GM18498 (cell line): ENCODE measurements at regions not wholly inside any gene's neighbourhood (a gene's known extent, or its start where the extent isn't known, plus 50 kb on each side); places are given as distances from the start of the nearest gene placed in this dataset.

Experiments
- ATAC-seq: cut with Tn5 transposase; IDR thresholded peaks from one replicate; pipeline ENCODE4 v1.9.1; 2021; ENCODE audit warnings: mild to moderate bottlenecking, moderate library complexity; ENCODE audit not compliant: unreplicated experiment

DNA sequence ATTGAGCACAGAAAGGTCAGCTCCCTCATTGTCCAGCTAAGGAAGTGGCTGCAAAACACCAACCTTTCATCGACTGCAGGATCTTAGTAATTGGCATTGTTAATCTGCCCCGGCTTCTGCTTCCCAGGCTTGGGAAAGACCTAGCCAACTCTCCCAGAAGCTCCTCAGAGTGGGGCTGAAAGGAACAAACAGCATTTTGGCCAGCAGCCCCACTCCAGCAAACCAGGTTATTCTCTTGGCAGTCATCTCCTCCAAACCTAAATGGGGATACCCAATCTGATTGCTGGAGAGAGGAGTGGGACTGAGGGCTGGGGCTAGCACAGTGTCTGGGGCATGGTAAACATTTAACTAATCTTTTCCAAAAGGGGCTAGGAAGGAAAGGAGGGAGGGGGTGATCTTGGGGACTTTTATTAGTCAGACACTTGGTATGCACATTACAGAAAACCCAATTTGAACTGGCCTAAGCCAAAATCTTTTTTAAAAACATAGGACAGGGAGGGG is 294.4 kb downstream of the MN1 start:
- no peak for ATAC-seq

DNA sequence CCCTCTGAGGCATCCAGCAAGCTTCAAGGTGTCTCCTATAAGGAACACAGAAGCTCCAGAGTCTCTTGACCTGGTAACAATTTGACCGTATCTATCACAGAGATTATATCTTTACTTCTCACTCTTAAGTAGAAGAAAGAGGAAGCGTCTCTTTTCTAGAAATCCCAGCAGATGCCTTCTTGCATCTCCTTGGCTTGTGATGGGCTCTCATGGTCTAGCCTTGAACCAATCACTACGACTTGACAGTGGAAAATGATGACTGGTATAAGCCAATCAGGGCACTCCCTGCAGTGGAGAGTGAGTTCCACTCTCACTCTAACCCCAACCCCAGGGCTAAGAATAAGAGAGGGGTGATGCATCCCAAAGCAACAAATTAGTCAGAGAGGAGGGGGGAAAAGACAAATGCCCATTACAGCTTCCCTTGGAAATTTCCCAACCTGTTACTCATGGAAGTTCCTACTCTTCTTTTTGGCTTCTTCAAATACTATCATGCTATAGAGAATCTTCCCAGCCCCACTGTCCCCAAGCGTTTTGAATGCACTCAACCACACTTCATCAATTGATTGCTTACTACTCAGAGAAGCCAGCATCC is 293.5 kb downstream of the MN1 start:
- no peak for ATAC-seq

DNA sequence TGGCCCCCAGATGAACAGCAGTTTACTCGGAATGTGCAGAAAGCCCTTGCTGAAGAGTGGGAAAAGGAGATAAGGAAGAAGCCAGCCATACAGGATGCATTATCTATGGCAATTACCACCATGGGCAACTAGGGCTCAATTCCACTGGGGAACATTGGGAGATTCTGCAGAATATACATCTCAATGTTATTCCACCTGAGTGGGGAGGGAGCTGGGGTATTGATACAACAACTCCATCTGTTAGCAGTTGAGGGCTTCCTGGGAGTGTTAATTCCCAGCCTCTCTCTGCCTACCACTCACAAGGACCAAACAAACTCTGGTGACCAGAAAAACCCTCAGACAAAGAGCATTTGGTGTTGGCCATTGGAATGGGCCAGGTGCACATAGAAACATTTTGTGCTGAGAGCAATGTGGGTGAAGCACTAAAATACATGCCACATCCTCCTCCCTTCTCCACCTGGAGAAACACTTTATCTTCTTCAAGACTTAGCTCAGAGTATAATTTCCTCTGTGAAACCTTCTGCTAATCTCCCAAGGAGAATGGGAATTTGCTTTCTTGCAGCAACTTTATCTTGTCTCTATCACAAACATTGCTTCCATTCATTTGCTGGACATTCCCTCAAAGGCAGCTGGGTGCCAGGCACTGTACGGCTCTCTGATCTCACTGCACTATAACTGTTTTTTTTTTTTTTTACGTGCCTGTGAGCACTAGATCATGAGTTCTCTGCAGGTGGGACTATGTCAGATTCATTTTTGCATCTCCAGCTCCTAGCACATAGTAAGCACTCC is 292.2 kb downstream of the MN1 start:
- ATAC-seq: no peak

DNA sequence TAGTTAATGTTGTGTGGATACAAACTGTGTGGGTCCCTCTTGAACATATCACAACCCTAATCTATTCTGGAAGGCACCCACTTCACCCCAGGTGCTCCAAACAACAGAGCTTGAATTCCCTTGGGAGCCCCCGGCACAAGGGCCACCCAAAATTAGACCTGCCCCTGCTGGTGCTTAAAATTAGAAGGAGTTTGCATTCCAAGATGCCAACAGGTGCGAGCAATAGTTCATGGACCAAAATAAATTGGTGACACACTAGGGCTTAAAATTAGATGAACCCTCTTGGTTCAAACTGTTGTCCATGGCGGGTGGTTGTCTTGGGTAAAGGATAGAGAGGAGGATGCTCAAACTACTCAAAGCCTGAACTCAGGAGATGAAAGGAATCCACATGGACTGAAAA is 291.5 kb downstream of the MN1 start:
- ATAC-seq: no peak

DNA sequence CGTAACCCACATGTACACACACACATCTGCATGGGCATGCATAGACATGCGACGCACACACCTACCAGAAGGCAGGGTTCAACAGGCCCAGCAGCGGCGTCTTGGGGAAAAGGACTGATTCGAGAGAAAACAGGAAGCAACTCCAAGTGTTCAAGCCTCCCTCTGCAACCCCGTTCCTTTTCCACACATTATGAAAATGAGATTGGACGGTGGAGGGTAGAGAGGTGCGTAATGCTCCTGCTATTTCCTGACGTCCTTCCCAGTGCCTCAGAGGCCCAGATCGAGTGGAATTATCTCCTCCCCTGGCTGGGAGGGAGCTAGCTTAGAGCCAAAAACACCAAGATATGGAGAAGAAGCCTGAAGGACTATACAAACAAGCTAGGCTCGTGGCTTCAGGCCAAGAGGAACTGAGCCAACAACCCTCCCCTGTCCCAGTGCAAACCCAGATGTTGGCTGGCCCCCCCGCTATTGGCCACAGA is 289.2 kb downstream of the MN1 start:
- no peak for ATAC-seq

DNA sequence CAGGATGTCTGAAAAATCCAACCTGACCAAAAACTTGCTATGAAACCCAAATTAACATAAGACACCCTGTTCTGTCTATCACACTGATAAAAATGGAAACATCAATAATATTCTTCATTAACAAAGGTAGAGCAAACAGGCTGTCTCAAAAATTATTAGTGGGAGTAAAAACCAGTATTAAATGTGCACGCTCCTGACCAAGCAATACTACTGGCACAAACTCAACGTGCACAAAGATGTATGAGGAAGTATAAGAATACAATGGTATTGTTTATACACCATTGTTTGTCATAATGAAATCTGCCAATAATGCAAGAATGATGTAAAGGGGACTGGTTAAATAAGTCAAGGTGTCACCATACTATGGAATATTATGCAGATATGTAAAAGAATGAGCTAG is 288.5 kb downstream of the MN1 start:
- no peak for ATAC-seq

DNA sequence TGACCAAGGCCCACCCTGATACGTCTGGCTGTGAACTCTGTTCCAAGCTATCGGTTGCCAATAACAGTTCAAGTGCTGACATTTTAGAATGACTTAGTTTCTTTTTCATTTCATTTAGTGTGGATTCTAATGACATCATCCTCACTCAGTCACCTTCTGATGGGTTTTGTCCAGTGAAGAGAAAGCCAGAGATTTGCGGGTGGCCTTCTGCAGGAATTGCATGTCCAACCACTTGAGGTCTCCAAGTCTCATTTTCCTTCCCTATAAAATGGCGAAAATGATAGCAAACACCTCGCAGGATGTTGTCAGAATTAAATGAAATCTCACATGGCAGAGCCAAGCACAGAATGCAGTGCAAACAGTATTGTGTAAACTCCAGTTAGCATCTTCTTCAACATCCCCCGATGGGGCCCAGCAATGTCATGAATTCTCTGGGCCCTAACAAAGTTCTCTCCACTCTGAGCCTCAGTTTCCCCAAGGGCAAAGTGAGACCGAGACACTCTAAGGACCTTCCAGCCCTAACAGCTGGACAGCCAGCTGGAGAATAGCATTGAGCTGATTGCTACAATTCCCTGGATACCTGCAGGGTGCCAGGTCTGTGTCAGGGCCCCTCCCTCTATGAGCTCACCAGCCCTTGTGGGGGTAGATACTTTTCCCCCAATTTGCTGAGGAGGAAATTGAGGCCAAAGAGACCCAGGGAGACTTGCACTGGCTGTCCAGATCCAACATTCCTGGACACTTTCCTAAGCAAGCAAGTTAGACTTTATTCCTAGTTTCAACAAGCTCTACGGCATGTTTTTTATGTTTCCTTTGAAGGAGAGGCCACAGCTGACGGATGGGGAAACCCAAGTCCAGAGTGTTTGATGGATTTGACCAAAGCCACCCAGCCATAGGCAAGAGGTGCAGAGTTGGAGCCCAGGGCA is 286.7 kb downstream of the MN1 start:
- ATAC-seq: no peak

DNA sequence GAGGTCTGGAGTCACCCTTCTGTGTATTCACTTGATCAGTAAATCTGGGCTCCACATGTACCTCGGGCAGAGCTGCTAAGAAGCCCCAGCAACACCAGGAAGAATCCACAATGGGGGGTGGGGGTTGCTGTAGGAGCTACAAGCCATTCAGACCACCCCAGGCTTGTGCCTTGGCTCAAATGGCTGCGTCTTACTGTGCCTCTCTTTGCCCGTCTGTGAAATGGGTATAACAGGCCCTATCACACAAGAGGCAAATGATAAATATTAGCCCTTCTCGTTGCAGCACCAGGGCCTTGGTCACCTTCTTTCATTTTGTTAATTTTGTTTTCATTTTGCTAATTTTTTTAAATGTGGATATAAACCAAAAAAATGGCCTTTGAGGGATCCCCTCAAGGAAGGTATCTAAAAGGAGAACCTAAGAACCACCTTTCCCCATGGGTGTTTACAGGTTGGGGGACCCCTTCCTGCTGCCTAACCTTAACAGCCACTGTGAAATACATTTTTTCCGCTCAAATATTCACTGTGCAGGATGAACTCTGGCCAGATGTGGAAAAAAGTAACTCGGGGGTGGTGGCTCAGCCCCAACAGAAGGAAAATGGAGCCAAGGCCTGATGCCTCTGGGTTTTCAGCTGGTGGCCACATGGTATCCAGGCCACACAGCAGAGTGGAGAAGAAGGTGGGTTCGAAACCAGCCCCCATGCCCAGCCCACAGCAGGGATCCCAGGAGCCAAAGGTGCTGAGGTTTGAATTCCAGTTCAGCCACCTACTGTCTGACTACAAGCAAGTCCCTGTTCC is 284.0 kb downstream of the MN1 start:
- no peak for ATAC-seq

DNA sequence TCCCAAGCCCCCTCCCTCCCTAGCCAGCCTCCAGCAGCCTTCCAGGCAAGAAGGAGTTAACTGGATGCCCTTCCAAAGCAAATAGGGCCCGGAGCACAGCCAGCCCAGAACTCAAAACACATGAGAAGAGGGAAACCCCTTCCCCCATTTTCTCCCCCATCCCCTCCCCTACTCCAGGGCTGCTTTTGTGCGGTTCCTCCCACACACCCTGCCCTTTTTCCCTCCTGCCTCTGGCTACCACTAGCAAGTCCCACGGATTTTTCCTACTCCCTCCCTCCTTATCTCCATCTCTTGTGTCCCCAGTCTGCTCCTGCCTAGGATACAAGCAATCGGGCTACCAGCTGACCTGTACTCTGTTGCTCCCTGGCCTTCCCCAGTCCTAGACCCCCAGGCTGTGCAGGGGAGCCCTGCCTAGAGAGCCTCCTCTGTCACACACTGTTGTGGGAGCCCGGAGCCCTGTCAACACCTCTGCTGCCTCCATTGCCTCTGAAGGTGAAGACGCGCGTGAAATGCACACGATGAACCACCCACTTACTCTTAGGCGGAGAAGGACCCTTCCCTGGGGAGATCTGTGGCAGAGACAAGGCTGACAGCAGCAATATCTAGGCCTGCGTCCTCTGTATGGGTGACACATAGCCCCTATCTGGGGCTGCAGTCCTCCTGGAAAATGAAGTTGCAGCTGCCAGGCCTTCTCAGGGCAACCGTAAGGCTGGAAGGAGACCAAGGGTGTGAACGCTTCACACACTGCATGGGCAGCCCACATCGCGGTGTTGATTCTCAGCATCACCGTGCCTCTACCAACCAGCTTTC is 282.8 kb downstream of the MN1 start:
- no peak for ATAC-seq

DNA sequence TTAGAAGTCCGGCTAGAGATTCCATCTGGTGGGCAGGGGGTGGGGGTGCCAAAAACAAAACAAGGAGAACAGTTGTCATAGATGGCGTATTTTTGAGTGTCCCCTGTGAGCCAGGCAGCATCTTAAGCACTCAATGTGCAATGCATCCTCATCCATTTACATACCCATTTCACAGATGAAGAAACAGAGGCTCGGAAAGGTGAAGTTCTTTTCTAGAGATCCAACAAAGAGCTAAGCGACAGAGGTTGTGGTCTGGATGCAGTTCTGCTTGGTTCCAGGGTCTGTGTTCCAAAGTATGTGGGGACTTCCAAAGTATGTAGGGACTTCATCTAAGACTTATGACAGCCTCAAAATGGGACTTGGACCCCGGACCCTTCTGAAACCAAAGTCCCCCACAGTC is 277.8 kb downstream of the MN1 start:
- no peak for ATAC-seq

DNA sequence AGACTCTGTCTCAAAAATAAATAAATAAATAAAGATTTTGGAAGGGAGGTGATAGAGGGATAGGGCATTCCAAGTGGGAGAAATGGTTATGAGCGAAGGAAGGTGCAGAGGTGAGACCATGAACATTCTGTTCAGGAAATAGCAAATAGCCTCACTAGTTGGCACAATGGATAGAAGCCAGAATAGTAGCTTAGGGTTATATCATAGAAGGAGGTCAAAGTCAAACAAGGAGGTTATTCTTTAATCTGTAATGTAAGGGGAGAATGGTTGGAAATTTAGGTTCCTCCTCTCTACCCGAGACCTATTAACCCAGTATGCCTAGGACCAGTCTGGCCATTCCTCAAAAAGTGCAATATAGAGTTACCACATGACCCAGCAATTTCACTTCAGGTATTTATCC is 275.8 kb downstream of the MN1 start:
- no peak for ATAC-seq

DNA sequence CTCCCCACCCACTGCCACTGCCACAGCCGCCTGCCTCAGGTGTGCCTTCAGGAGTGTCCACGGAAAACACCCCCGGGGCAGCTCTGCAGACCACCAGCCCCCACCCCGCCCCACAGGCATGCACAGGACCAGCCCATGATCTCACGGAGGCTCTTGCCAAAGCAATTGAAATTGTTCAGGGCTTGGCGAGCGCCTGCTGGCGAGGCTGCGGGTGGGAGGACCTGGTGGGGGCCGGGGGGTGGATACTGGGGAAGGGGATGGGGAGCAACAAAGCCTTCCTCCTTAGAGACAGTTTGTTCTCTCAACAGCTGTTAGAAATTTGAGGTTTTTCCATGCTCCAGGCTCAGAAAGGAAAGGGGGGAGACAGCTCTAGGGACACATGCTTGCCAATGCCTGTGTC is 274.7 kb downstream of the MN1 start:
- ATAC-seq: no peak

DNA sequence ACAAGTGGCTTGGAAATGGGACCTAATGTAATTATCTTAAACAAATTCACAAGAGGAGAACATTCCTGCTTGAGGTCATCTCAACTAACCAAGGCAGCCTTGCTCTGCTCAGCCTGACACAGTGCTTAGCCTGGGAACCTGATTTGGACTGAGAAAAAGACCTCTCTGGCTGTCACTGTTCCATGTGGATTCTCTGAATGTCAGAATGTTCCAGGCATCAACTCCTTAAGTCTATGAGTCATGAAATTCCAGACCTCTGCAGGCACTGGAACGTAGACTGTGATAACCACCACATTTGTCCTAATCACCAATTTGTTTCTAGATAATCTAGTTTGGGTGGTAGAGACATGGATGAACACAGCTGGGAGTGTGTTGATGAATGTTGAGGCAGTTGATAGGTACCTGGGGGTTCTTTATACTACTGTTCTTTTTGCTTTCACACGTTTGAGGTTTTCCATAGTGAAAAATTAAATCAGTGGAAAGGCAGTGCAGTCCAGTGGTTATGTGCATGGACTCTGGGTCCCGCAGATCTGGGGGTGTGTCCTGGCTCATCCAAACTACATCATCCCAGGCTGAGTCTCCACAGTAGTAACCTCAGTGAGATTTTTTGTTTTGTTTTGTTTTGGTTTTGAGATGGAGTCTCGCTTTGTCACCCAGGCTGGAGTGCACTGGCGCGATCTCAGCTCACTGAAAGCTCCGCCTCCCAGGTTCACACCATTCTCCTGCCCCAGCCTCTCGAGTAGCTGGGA is 269.6 kb downstream of the MN1 start:
- ATAC-seq: no peak

DNA sequence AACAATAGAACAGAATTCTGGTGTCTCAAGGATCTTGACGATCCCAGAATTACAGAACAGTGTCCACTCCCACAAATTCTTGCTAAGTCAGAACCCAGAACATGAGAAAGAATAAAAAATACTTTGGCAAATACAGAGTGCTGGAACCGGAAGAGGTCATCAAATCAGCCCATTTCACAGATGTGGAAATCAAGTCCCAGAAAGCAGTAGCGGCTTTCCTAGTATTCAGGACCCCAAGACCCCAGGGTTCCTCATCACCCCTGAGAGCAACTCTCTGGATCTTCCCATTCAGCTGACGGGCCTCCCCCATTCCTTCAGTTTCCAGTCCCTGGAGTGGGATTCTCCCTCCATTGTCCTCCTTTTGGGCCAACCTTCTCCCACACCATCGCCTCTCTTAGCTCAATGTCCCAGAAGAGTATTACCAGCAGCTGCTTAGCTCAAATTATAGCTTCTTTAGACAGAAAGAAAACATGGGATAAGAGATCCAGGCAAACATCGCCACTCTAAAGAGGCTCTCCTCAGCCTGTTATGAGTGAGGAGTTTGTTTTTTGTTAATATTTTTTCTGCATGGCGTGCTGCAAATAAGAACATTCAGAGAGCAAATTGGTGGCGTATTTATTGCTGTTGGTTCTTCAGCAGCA is 268.3 kb downstream of the MN1 start:
- ATAC-seq: no peak

DNA sequence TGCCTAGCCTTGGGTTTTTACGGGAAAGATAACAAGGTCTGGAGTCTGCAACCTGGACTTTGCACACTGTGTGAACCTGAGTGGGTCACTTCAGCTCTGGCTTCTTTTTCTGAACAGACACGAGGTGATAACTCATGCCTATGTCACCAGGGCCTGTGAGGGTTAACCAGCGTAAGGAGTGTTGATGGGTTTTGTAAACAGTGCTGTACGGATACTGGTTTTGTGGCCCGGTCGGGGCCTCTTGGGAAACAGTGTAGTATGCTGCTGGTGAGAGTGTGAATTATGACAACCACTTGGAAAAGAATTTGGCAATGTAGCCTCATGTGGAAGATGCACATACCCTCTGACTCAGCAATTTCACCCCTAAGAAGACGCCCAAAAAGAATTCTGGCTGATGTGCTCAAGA is 266.8 kb downstream of the MN1 start:
- ATAC-seq: no peak

DNA sequence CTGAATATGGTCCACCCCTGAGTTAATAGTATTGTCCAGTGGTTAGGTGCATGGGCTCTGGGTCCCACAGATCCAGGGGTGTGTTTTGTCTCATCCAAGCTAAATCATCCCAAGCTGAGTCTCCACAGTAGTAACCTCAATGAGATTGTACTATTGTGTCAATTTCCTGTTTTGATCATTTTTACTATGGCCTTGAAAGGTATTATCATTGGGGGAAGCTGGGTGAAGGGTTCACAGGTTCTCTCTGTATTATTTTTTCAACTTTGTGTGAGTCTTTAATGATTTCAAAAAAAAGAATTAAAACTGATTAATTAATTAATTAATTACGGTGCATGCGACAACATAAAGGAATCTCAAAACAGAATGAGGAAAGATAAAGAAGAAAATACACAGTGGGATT is 266.1 kb downstream of the MN1 start:
- ATAC-seq: no peak

DNA sequence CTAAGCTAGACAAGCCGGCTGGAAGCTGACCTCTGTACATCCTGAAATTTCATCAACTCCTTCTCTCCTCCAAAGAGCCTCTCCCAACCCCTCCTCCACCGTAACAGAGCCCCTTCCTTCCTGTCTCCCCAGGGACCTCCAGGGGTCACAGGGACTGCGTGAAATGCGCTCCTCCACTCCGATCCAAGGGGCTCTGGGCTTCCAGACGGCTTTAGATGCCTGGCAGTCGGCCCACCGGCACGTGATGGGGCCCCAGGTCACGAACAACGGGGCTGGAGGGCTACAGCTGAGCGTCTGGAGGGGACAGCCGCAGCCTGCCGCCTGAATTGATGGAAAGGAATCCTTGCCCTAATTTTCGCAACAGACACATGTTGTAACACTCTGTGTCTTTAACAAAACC is 264.1 kb downstream of the MN1 start:
- no peak for ATAC-seq

DNA sequence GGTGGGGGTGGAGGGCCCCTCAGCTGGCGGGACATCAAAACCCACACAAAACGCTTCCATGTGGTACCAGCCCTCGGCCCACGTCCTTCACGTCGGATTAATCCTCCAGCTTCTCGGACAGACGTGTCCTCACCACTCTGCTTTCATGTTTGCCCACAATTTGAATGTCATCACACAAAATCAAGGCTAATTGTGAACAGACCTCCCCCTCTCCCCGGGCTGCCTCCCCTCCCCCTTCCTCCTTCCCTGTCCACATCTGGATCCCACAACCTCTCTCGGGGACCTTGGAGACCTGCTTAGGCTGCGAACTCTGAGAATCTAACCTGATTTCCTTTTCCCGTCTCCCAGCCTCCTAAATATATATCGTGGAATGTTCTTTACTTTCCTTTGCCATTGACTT is 262.9 kb downstream of the MN1 start:
- no peak for ATAC-seq

DNA sequence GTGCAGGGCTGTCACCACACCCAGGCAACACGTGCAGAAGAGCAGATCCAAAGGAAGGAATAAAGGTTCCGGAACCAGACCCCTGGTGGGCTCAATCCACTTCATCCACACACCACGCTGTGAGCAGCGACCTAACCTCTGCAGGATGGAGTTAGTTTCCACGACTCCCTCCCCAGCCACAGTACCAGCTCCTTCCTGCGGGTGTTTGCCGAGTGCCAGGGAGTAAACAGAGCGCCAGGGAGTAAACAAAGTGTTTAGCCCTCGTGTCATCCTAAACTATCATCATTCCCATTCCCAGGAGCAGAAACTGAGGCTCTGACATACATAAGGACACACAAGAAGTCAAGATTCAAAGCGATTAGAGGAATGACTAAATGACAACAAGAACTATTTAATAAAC is 261.3 kb downstream of the MN1 start:
- no peak for ATAC-seq
